ENCODE measurements at regions not wholly inside any gene's neighbourhood (a gene's known extent, or its start where the extent isn't known, plus 50 kb on each side); places are given as distances from the start of the nearest gene placed in this dataset.

GRCh38 chr3:27591312-27592210 is 107.4 kb upstream of the SLC4A7 start:
- DNase-seq (ENCODE audit: low read depth in 2 of 2): no peak

- no peak for DNase-seq (ENCODE audit: low read depth in 2 of 2)
Measured at GRCh38 chr3:27590437-27591298, 106.5 kb upstream of the SLC4A7 start.

GRCh38 chr3:27589795-27590194 is 105.6 kb upstream of the SLC4A7 start:
- DNase-seq (ENCODE audit: low read depth in 2 of 2): no peak

- no peak for DNase-seq (ENCODE audit: low read depth in 2 of 2)
Measured at GRCh38 chr3:27585429-27585828, 101.2 kb upstream of the SLC4A7 start.

GRCh38 chr3:27584874-27585273 is 100.7 kb upstream of the SLC4A7 start:
- no peak for DNase-seq (ENCODE audit: low read depth in 2 of 2)

GRCh38 chr3:27581852-27582251 is 97.7 kb upstream of the SLC4A7 start:
- DNase-seq (ENCODE audit: low read depth in 2 of 2): no peak

GRCh38 chr3:27578032-27578431 is 93.8 kb upstream of the SLC4A7 start:
- no peak for DNase-seq (ENCODE audit: low read depth in 2 of 2)

- no peak for DNase-seq (ENCODE audit: low read depth in 2 of 2)
Measured at GRCh38 chr3:27577504-27577903, 93.3 kb upstream of the SLC4A7 start.

- DNase-seq (ENCODE audit: low read depth in 2 of 2): no peak
Measured at GRCh38 chr3:27576171-27576570, 92.0 kb upstream of the SLC4A7 start.

- DNase-seq (ENCODE audit: low read depth in 2 of 2): no peak
Measured at GRCh38 chr3:27575499-27575898, 91.3 kb upstream of the SLC4A7 start.

- DNase-seq (ENCODE audit: low read depth in 2 of 2): no peak
Measured at GRCh38 chr3:27574438-27574795, 90.2 kb upstream of the SLC4A7 start.

- no peak for DNase-seq (ENCODE audit: low read depth in 2 of 2)
Measured at GRCh38 chr3:27573780-27574437, 89.7 kb upstream of the SLC4A7 start.

- DNase-seq (ENCODE audit: low read depth in 2 of 2): no peak
Measured at GRCh38 chr3:27573138-27573537, 89.0 kb upstream of the SLC4A7 start.

- no peak for DNase-seq (ENCODE audit: low read depth in 2 of 2)
Measured at GRCh38 chr3:27571345-27571744, 87.2 kb upstream of the SLC4A7 start.

GRCh38 chr3:27570421-27571106 is 86.4 kb upstream of the SLC4A7 start:
- DNase-seq (ENCODE audit: low read depth in 2 of 2): no peak

- no peak for DNase-seq (ENCODE audit: low read depth in 2 of 2)
Measured at GRCh38 chr3:27568393-27568792, 84.2 kb upstream of the SLC4A7 start.

GRCh38 chr3:27567251-27567650 is 83.1 kb upstream of the SLC4A7 start:
- DNase-seq (ENCODE audit: low read depth in 2 of 2): no peak

GRCh38 chr3:27565201-27565852 is 81.1 kb upstream of the SLC4A7 start:
- no peak for DNase-seq (ENCODE audit: low read depth in 2 of 2)

- no peak for DNase-seq (ENCODE audit: low read depth in 2 of 2)
Measured at GRCh38 chr3:27561576-27561975, 77.4 kb upstream of the SLC4A7 start.

- no peak for DNase-seq (ENCODE audit: low read depth in 2 of 2)
Measured at GRCh38 chr3:27560484-27561056, 76.4 kb upstream of the SLC4A7 start.

- no peak for DNase-seq (ENCODE audit: low read depth in 2 of 2)
Measured at GRCh38 chr3:27559835-27560234, 75.7 kb upstream of the SLC4A7 start.
